ENCODE measurements at regions not wholly inside any gene's neighbourhood (a gene's known extent, or its start where the extent isn't known, plus 50 kb on each side); places are given as distances from the start of the nearest gene placed in this dataset.

DNA sequence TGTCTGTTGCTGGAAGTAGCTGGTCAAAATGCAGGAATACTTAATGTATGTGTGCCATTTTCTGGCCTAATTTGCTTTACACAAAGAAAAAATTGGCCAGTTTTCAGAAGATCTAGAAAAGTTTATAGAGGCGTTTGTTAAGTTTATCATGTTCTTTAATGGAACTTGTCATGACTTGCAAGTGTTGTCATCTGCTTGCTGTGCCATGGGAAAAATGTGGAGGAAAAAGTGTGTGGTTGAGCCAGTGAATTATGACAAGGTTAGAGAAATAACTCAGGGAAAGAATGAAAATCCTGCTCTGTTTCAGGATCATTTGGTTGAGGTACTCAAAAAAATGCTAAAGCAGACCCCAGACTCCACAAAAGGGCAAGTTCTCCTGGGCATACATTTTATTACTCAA lies 301.6 kb upstream of the CDH2 start:
- TF ChIP-seq, protein P1, sequence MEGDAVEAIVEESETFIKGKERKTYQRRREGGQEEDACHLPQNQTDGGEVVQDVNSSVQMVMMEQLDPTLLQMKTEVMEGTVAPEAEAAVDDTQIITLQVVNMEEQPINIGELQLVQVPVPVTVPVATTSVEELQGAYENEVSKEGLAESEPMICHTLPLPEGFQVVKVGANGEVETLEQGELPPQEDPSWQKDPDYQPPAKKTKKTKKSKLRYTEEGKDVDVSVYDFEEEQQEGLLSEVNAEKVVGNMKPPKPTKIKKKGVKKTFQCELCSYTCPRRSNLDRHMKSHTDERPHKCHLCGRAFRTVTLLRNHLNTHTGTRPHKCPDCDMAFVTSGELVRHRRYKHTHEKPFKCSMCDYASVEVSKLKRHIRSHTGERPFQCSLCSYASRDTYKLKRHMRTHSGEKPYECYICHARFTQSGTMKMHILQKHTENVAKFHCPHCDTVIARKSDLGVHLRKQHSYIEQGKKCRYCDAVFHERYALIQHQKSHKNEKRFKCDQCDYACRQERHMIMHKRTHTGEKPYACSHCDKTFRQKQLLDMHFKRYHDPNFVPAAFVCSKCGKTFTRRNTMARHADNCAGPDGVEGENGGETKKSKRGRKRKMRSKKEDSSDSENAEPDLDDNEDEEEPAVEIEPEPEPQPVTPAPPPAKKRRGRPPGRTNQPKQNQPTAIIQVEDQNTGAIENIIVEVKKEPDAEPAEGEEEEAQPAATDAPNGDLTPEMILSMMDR (optimal IDR thresholded peaks at IDR 0.05 in 1 of 3, IDR thresholded peaks at IDR 0.05 in 1 of 3, conservative IDR thresholded peaks at IDR 0.05 in 1 of 3; ENCODE audit: extremely low read depth in 1 of 3, insufficient read depth in 2 of 3, low read length in 3 of 3), result no peak
- TF ChIP-seq EZH2 (IDR thresholded peaks at IDR 0.05; ENCODE audit: low read length), result no peak

Data from keratinocyte (primary cell).